Activated CD8-positive, alpha-beta T cell treated with anti-CD3 and anti-CD28 coated beads, Interleukin-2, amount 10 ng/mL, durations not matched to agents 7 days and 5 days (primary cell): ENCODE measurements at regions not wholly inside any gene's neighbourhood (a gene's known extent, or its start where the extent isn't known, plus 50 kb on each side); places are given as distances from the start of the nearest gene placed in this dataset.

Experiments
- ATAC-seq: fragments of 150-1000 bp; cut with Tn5 transposase; one replicate; pipeline ENCODE4 v1.10.0; 2021; ENCODE audit warnings: moderate library complexity
- CTCF ChIA-PET: fragments of 350-600 bp; sonication (Branson Sonifier 250); formaldehyde crosslinking; loops from one replicate; lab custom pipeline; 2021; ENCODE audit warnings: antibody characterized with exemption; lab: Charles Lee
- POLR2A ChIA-PET: fragments of 350-600 bp; sonication (Branson Sonifier 250); formaldehyde crosslinking; loops from one replicate; lab custom pipeline; 2021; ENCODE audit warnings: antibody characterized with exemption; lab: Charles Lee
- DNase-seq: peaks from one replicate; pipeline ENCODE4 v3.0.0-alpha.2; 2020
- H3K27ac Mint-ChIP-seq: one replicate; pipeline ENCODE4 v1.8.0; 2021; ENCODE audit warnings: mild to moderate bottlenecking, mixed read lengths
- H3K27me3 Mint-ChIP-seq: one replicate; pipeline ENCODE4 v1.8.0; 2021; ENCODE audit warnings: low read depth, mixed read lengths
- H3K36me3 Mint-ChIP-seq: one replicate; pipeline ENCODE4 v1.8.0; 2021; ENCODE audit warnings: low read depth, mixed read lengths
- H3K4me1 Mint-ChIP-seq: one replicate; pipeline ENCODE4 v1.8.0; 2021; ENCODE audit warnings: low read depth, mixed read lengths
- H3K4me3 Mint-ChIP-seq: one replicate; pipeline ENCODE4 v1.8.0; 2021; ENCODE audit warnings: mild to moderate bottlenecking, mixed read lengths
- H3K9me3 Mint-ChIP-seq: one replicate; pipeline ENCODE4 v1.8.0; 2022; ENCODE audit warnings: mixed read lengths; ENCODE audit not compliant: insufficient read depth

- Mint-ChIP-seq H3K36me3 (no peaks in the 10 kb centered on the region), H3K27ac (no peak overlapping the region), H3K9me3 (no peaks in the 10 kb centered on the region), H3K4me1 (no peaks in the 10 kb centered on the region), H3K4me3 (no peak overlapping the region), H3K27me3 (no peaks in the 10 kb centered on the region)
- ATAC-seq (no peak), DNase-seq (no peak)
- ChIA-PET POLR2A (no interaction called here), CTCF (no interaction called here)
Measured at GRCh38 chr18:68104036-68104435, 587.5 kb upstream of the DSEL start.

- H3K9me3 Mint-ChIP-seq: no peaks in the 10 kb centered on the region
- no peak overlapping the region for H3K4me3 Mint-ChIP-seq
- no peak overlapping the region for H3K27ac Mint-ChIP-seq
- H3K4me1 Mint-ChIP-seq: no peaks in the 10 kb centered on the region
- no peaks in the 10 kb centered on the region for H3K27me3 Mint-ChIP-seq
- ATAC-seq: no peak
- ChIA-PET POLR2A (no interaction called here), CTCF (no interaction called here)
- no peak for DNase-seq
- no peaks in the 10 kb centered on the region for H3K36me3 Mint-ChIP-seq
Measured at GRCh38 chr18:68103561-68103960, 587.0 kb upstream of the DSEL start.

DNA sequence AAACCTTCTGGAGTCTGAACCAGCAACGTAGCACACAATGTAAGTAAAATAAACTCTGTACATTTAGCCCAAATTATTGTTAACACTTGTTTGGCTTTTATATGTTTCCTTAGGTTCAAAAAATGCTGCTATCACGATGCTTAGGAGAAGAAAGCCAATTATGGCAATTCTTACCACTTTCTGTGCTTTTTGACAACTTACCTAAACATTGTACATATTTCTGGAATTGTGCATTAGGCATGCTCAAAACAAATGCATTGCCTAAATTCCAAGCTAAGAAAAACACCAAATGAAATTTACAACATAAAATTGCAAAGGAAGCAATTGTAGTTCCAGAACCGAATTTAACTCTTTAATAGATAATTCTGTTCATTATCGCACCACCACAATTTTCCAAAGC lies 585.6 kb upstream of the DSEL start:
- DNase-seq: no peak
- POLR2A ChIA-PET: no interaction called here
- H3K4me3 Mint-ChIP-seq: no peak overlapping the region

GRCh38 chr18:68098655-68099054 lies 582.1 kb upstream of the DSEL start:
- Mint-ChIP-seq H3K27ac (no peak overlapping the region), H3K9me3 (no peaks in the 10 kb centered on the region), H3K36me3 (no peaks in the 10 kb centered on the region), H3K4me1 (no peaks in the 10 kb centered on the region), H3K4me3 (no peak overlapping the region), H3K27me3 (no peaks in the 10 kb centered on the region)
- no peak for ATAC-seq
- ChIA-PET POLR2A (no interaction called here), CTCF (no interaction called here)
- no peak for DNase-seq

More for the DNA sequence above, 585.6 kb upstream of the DSEL start:
- no peaks in the 10 kb centered on the region for H3K4me1 Mint-ChIP-seq
- H3K9me3 Mint-ChIP-seq: no peaks in the 10 kb centered on the region
- no peaks in the 10 kb centered on the region for H3K36me3 Mint-ChIP-seq
- CTCF ChIA-PET: no interaction called here
- no peak for ATAC-seq
- no peaks in the 10 kb centered on the region for H3K27me3 Mint-ChIP-seq
- no peak overlapping the region for H3K27ac Mint-ChIP-seq

- Mint-ChIP-seq H3K27me3 (no peaks in the 10 kb centered on the region), H3K9me3 (no peaks in the 10 kb centered on the region), H3K36me3 (no peaks in the 10 kb centered on the region), H3K27ac (no peak overlapping the region), H3K4me1 (no peaks in the 10 kb centered on the region), H3K4me3 (no peak overlapping the region)
- CTCF ChIA-PET: no interaction called here
- ATAC-seq: no peak
- POLR2A ChIA-PET: no interaction called here
- no peak for DNase-seq
Measured at GRCh38 chr18:68086481-68086880, 570.0 kb upstream of the DSEL start.

DNA sequence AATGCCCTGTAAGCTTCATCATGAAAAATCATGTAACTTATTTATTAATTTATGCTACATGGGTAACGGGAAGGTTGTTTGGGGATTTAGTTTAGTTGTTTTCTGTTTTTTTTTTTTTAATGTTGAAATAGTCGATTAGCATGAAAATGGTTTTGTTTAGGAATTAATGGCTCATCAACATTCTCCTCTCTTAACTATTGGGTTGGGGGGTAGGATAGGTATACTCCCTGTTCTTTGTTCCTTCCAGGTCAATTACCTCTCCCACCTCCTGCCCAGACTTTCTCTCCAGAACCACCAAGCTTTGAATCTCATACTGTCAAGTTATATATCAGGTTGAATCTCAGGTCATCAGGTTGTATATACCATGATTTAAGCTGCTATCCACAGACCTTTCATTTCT lies 568.7 kb upstream of the DSEL start:
- no peak overlapping the region for H3K27ac Mint-ChIP-seq
- H3K27me3 Mint-ChIP-seq: no peaks in the 10 kb centered on the region
- POLR2A ChIA-PET: no interaction called here
- ATAC-seq (no peak), DNase-seq (no peak)
- no peak overlapping the region for H3K4me3 Mint-ChIP-seq
- CTCF ChIA-PET: no interaction called here
- H3K36me3 Mint-ChIP-seq: no peaks in the 10 kb centered on the region
- H3K4me1 Mint-ChIP-seq: no peaks in the 10 kb centered on the region
- H3K9me3 Mint-ChIP-seq: no peaks in the 10 kb centered on the region

DNA sequence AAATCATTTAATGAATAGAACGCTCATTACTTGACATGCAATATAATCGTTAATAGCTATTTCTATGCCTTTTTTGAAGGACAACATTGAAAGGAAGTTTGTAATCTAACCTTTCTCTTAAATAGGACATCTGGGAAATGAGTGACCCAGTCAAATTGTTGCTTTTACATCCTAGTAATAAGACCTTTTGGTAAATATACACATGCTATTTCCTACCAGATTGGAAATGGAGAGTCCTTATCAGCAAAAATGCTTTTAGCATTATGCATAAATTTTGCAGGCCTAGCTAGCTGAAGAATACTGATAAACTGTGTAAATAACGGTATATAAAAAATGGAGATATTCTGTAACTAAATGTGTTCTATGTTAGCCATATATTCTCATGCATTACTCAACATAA lies 567.3 kb upstream of the DSEL start:
- ATAC-seq (no peak), DNase-seq (no peak)
- CTCF ChIA-PET: no interaction called here
- Mint-ChIP-seq H3K4me1 (no peaks in the 10 kb centered on the region), H3K9me3 (no peaks in the 10 kb centered on the region), H3K4me3 (no peak overlapping the region), H3K27ac (no peak overlapping the region), H3K27me3 (no peaks in the 10 kb centered on the region), H3K36me3 (no peaks in the 10 kb centered on the region)
- POLR2A ChIA-PET: no interaction called here

DNA sequence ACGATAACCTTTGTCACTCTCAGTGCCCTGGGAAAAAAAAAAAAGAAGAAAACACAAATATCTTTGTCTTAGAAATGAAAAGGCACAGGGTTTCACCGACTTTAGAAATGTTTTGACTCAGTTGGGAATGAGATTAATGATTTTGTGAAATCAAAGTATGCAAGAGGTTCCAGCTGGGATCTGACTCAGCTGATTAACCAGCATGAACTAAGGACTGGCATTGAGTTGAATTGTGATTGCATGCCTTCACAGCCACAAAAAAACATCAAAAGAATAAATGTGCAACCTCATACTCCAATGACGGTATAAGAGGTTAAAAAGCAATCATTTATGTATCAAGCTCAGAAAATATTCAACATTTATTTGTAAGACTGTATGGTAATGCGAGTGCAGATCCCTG lies 566.6 kb upstream of the DSEL start:
- Mint-ChIP-seq H3K36me3 (no peaks in the 10 kb centered on the region), H3K27ac (no peak overlapping the region), H3K27me3 (no peaks in the 10 kb centered on the region), H3K9me3 (no peaks in the 10 kb centered on the region), H3K4me3 (no peak overlapping the region), H3K4me1 (no peaks in the 10 kb centered on the region)
- DNase-seq: no peak
- no peak for ATAC-seq
- ChIA-PET POLR2A (no interaction called here), CTCF (no interaction called here)

DNA sequence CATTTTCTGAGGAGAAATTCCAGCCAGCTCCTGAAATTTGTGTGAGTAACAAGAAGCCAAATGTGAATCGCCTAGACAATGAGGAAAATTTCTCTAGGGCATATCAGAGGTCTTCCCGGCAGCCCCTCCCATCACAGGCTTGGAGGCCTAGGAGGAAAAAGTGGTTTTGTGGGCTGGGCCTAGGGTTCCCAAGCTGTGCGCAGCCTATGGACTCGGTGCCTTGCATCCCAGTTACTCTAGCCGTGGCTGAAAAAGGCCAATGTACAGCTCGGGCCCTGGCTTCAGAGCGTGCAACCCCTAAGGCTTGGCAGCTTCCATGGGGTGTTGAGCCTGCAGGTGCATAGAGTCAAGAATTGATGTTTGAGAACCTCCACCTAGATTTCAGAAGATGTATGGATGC lies 556.2 kb upstream of the DSEL start:
- H3K4me3 Mint-ChIP-seq: no peak overlapping the region
- DNase-seq: no peak
- H3K27me3 Mint-ChIP-seq: no peaks in the 10 kb centered on the region
- ATAC-seq: no peak
- H3K27ac Mint-ChIP-seq: no peak overlapping the region
- no peaks in the 10 kb centered on the region for H3K4me1 Mint-ChIP-seq
- H3K36me3 Mint-ChIP-seq: no peaks in the 10 kb centered on the region
- no peaks in the 10 kb centered on the region for H3K9me3 Mint-ChIP-seq
- ChIA-PET CTCF (no interaction called here), POLR2A (no interaction called here)

DNA sequence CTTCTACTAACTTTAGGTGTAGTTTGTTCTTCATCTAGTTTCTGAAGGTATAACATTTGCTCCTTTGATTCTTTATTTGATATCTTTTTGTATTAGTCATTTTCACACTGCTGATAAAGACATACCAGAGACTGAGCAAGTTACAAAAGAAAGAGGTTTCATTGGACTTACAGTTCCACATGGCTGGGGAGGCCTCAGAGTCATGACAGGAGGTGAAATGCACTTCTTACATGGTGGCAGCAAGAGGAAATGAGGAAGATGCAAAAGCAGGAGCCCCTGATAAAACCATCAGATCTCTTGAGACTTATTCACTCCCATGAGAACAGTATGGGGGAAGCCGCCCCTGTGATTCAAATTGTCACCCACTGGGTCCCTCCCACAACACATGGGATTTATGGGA lies 544.4 kb upstream of the DSEL start:
- CTCF ChIA-PET: no interaction called here
- Mint-ChIP-seq H3K4me1 (no peaks in the 10 kb centered on the region), H3K4me3 (no peak overlapping the region), H3K9me3 (peaks cover 3% of the 10 kb centered on the region), H3K27ac (no peak overlapping the region), H3K27me3 (no peaks in the 10 kb centered on the region), H3K36me3 (no peaks in the 10 kb centered on the region)
- POLR2A ChIA-PET: no interaction called here
- ATAC-seq (no peak), DNase-seq (no peak)

DNA sequence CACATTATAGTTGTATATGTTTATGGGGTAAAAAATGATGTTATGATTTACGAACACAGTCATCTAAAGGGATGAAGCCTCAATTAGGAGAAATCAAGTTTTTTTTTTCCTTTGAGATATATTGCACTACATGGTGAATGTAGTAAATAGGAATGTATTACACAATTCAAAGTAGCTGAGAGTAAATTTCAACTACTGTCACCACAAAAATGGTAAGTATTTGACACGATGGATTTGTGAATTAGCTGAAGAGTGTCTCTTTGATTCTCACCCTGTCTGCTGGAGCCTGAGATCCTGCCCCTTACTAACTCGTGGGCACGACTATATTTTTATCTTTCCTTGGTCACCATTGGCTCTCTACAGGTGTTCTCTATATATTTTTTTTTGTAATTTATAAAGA lies 540.4 kb upstream of the DSEL start:
- Mint-ChIP-seq H3K4me1 (no peaks in the 10 kb centered on the region), H3K27ac (no peak overlapping the region), H3K4me3 (no peak overlapping the region), H3K36me3 (no peaks in the 10 kb centered on the region), H3K9me3 (no peaks in the 10 kb centered on the region), H3K27me3 (no peaks in the 10 kb centered on the region)
- ChIA-PET POLR2A (no interaction called here), CTCF (no interaction called here)
- DNase-seq: no peak
- no peak for ATAC-seq

GRCh38 chr18:68054669-68055068 lies 538.1 kb upstream of the DSEL start:
- no peaks in the 10 kb centered on the region for H3K27me3 Mint-ChIP-seq
- no peak overlapping the region for H3K27ac Mint-ChIP-seq
- no peak for DNase-seq
- no peaks in the 10 kb centered on the region for H3K9me3 Mint-ChIP-seq
- no peak for ATAC-seq
- H3K4me3 Mint-ChIP-seq: no peak overlapping the region
- ChIA-PET CTCF (no interaction called here), POLR2A (no interaction called here)
- H3K4me1 Mint-ChIP-seq: no peaks in the 10 kb centered on the region
- no peaks in the 10 kb centered on the region for H3K36me3 Mint-ChIP-seq

GRCh38 chr18:68053290-68053689 lies 536.8 kb upstream of the DSEL start:
- no peak overlapping the region for H3K27ac Mint-ChIP-seq
- H3K4me1 Mint-ChIP-seq: no peaks in the 10 kb centered on the region
- ChIA-PET POLR2A (no interaction called here), CTCF (no interaction called here)
- H3K9me3 Mint-ChIP-seq: no peaks in the 10 kb centered on the region
- no peak for DNase-seq
- no peak for ATAC-seq
- no peaks in the 10 kb centered on the region for H3K36me3 Mint-ChIP-seq
- no peak overlapping the region for H3K4me3 Mint-ChIP-seq
- H3K27me3 Mint-ChIP-seq: no peaks in the 10 kb centered on the region
